GM21737 (cell line): ENCODE measurements at regions not wholly inside any gene's neighbourhood (a gene's known extent, or its start where the extent isn't known, plus 50 kb on each side); places are given as distances from the start of the nearest gene placed in this dataset.

Source experiments
- ATAC-seq: cut with Tn5 transposase; IDR thresholded peaks from one replicate; pipeline ENCODE4 v1.9.1; 2021; ENCODE audit warnings: mild to moderate bottlenecking, moderate library complexity; ENCODE audit not compliant: unreplicated experiment

GRCh38 chr18:42184685-42185477 is 229.8 kb downstream of the PIK3C3 start:
- ATAC-seq, result no peak

- no peak for ATAC-seq
Measured at GRCh38 chr18:42185486-42185885, 230.5 kb downstream of the PIK3C3 start.

- peak; percentile 73 for ATAC-seq
Measured at GRCh38 chr18:42187611-42188380, 232.8 kb downstream of the PIK3C3 start.

- ATAC-seq, result no peak
Measured at GRCh38 chr18:42190643-42191042, 235.6 kb downstream of the PIK3C3 start.

GRCh38 chr18:42192251-42193248 is 237.5 kb downstream of the PIK3C3 start:
- ATAC-seq, result no peak

GRCh38 chr18:42196651-42197050 is 241.6 kb downstream of the PIK3C3 start:
- no peak for ATAC-seq

GRCh38 chr18:42201137-42201536 is 246.1 kb downstream of the PIK3C3 start:
- no peak for ATAC-seq

- no peak for ATAC-seq
Measured at GRCh38 chr18:42211201-42211600, 256.2 kb downstream of the PIK3C3 start.

- ATAC-seq, result no peak
Measured at GRCh38 chr18:42222557-42222956, 267.5 kb downstream of the PIK3C3 start.

- no peak for ATAC-seq
Measured at GRCh38 chr18:42228581-42228980, 273.5 kb downstream of the PIK3C3 start.

- peak; percentile 100 for ATAC-seq
Measured at GRCh38 chr18:42229211-42230210, 274.5 kb downstream of the PIK3C3 start.

- no peak for ATAC-seq
Measured at GRCh38 chr18:42230636-42231035, 275.6 kb downstream of the PIK3C3 start.

GRCh38 chr18:42231284-42231683 is 276.2 kb downstream of the PIK3C3 start:
- no peak for ATAC-seq

- no peak for ATAC-seq
Measured at GRCh38 chr18:42231796-42232195, 276.8 kb downstream of the PIK3C3 start.

GRCh38 chr18:42233908-42234307 is 278.9 kb downstream of the PIK3C3 start:
- no peak for ATAC-seq

GRCh38 chr18:42242758-42243157 is 287.7 kb downstream of the PIK3C3 start:
- ATAC-seq, result no peak

GRCh38 chr18:42245137-42245536 is 290.1 kb downstream of the PIK3C3 start:
- no peak for ATAC-seq

- no peak for ATAC-seq
Measured at GRCh38 chr18:42255908-42256765, 301.1 kb downstream of the PIK3C3 start.
